AG09309 (cell line): ENCODE measurements at regions not wholly inside any gene's neighbourhood (a gene's known extent, or its start where the extent isn't known, plus 50 kb on each side); places are given as distances from the start of the nearest gene placed in this dataset.

Source experiments
- DNase-seq: peaks from one replicate; pipeline ENCODE4 v3.0.0-alpha.2; 2010; ENCODE audit warnings: low read depth
- H3K4me3 ChIP-seq: 2 replicates; pipeline ENCODE4 v1.5.1; 2011; ENCODE audit warnings: mild to moderate bottlenecking, low read depth, low read length, moderate library complexity; ENCODE audit not compliant: control insufficient read depth
- CTCF ChIP-seq: IDR thresholded peaks from 2 replicates; pipeline ENCODE4 v1.5.1; 2011; ENCODE audit warnings: mild to moderate bottlenecking, low read depth, low read length, inconsistent platforms; ENCODE audit not compliant: insufficient read depth, control insufficient read depth; ENCODE audit errors: missing control alignments

- H3K4me3 ChIP-seq: no peak overlapping the region
- no peak for TF ChIP-seq CTCF
- no peak for DNase-seq
Observed at GRCh38 chr1:201603613-201604232, 64.8 kb downstream of the NAV1 start.

GRCh38 chr1:201605385-201606010, 66.6 kb downstream of the NAV1 start:
- no peak for TF ChIP-seq CTCF
- H3K4me3 ChIP-seq: no peak overlapping the region
- no peak for DNase-seq

GRCh38 chr1:201606096-201606495, 67.2 kb downstream of the NAV1 start:
- no peak for TF ChIP-seq CTCF
- no peak for DNase-seq

GRCh38 chr1:201606623-201607022, 67.7 kb downstream of the NAV1 start:
- no peak for TF ChIP-seq CTCF
- no peak for DNase-seq
- H3K4me3 ChIP-seq: no peak overlapping the region

More at GRCh38 chr1:201606096-201606495, 67.2 kb downstream of the NAV1 start:
- H3K4me3 ChIP-seq: no peak overlapping the region

GRCh38 chr1:201608635-201609395, 69.9 kb downstream of the NAV1 start:
- no peak overlapping the region for H3K4me3 ChIP-seq
- TF ChIP-seq CTCF: no peak
- no peak for DNase-seq

- DNase-seq: no peak
- TF ChIP-seq CTCF: no peak
- H3K4me3 ChIP-seq: no peak overlapping the region
Observed at GRCh38 chr1:201609661-201610318, 70.9 kb downstream of the NAV1 start.
